ENCODE measurements at regions not wholly inside any gene's neighbourhood (a gene's known extent, or its start where the extent isn't known, plus 50 kb on each side); places are given as distances from the start of the nearest gene placed in this dataset.

DNA sequence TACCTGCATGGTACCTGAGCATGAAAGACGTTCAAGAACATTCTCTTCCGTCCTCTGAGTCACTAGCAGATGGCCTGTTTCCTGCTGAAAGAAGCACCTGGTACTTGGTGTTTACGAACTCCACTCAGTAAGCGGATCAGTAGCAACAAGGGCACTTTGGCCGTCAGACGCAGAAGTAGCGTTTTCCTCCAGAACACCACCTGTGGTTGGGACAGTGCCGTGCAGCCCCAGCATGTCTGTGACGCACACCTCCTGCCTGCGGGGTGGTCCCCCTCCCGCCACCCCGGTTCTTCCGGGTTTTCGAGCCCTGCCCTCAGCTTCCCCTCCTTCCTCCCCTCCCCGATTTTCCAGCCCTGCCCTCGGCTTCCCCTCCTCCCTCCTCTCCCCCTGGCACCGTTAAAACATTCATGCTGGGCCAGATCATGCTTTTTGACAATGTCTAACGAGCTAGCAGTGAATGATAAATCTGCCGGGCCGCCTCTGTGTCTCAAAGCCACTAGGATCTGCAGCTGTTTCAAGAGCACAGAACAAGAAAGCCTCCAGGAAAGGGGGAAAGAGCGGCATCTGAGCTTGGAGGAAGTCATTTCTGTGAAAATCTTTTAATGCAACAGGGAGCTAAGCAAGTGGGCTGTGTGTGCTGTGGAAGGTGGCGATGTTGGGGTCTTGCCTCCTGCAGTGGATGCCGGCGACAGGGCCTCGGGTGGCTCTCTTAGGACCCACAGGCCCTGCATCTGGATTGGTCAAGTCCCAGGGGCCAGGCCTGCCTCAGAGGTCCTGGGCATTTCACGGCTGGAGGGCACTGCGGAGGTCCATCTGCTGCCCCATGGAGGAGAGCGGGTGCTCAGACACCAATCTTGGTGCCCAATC, 207.9 kb downstream of the ERMARD start:
- TF ChIP-seq, protein P1, sequence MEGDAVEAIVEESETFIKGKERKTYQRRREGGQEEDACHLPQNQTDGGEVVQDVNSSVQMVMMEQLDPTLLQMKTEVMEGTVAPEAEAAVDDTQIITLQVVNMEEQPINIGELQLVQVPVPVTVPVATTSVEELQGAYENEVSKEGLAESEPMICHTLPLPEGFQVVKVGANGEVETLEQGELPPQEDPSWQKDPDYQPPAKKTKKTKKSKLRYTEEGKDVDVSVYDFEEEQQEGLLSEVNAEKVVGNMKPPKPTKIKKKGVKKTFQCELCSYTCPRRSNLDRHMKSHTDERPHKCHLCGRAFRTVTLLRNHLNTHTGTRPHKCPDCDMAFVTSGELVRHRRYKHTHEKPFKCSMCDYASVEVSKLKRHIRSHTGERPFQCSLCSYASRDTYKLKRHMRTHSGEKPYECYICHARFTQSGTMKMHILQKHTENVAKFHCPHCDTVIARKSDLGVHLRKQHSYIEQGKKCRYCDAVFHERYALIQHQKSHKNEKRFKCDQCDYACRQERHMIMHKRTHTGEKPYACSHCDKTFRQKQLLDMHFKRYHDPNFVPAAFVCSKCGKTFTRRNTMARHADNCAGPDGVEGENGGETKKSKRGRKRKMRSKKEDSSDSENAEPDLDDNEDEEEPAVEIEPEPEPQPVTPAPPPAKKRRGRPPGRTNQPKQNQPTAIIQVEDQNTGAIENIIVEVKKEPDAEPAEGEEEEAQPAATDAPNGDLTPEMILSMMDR (IDR thresholded peaks at IDR 0.05), result peak in 2 of 4 experiments; percentile 18 to 21
- TF ChIP-seq POLR2A (IDR thresholded peaks at IDR 0.05), result no peak
